Tibial artery (tissue), 4 donors: ENCODE measurements at regions not wholly inside any gene's neighbourhood (a gene's known extent, or its start where the extent isn't known, plus 50 kb on each side); places are given as distances from the start of the nearest gene placed in this dataset.

Experiments
- DNase-seq, 2 donors: peaks; one replicate each; pipeline ENCODE4 v3.0.0-alpha.2; 2019
- H3K27ac ChIP-seq, 2 donors: fragments of 200-600 bp; sonication (generic) in 1 of 2; 1 replicate in 1 of 2; 2 replicates in 1 of 2; pipeline ENCODE4 v1.5.1; 2018 to 2019; ENCODE audit warnings: mild to moderate bottlenecking in 1 of 2
- H3K27me3 ChIP-seq, 2 donors: fragments of 200-600 bp; sonication (generic) in 1 of 2; one replicate each; pipeline versions ENCODE4 v1.5.1 to v1.6.0; 2016 to 2019
- H3K36me3 ChIP-seq, 3 donors: fragments of 200-600 bp; sonication (generic) in 2 of 3; one replicate each; pipeline ENCODE4 v1.5.1; 2016 to 2019; ENCODE audit warnings: mild to moderate bottlenecking in 2 of 3
- H3K4me1 ChIP-seq, 4 donors: fragments of 200-600 bp; sonication (generic) in 2 of 4; 1 replicate in 3 of 4; 2 replicates in 1 of 4; pipeline ENCODE4 v1.5.1; 2016 to 2019
- H3K4me3 ChIP-seq, 2 donors: fragments of 200-600 bp; sonication (generic) in 1 of 2; 1 replicate in 1 of 2; 2 replicates in 1 of 2; pipeline ENCODE4 v1.5.1; 2018 to 2019; ENCODE audit warnings: mild to moderate bottlenecking in 2 of 2
- H3K9me3 ChIP-seq, 3 donors: fragments of 200-600 bp; sonication (generic) in 1 of 3; one replicate each; pipeline ENCODE4 v1.5.1; 2016 to 2019
- CTCF ChIP-seq, 2 experiments: fragments of 200-600 bp in 1 of 2; fragments of 450-650 bp in 1 of 2; IDR thresholded peaks; one replicate each; pipeline ENCODE4 v1.5.1; 2017 to 2019; ENCODE audit warnings: antibody characterized with exemption in 2 of 2, mild to moderate bottlenecking in 1 of 2, moderate library complexity in 1 of 2
- intact Hi-C: fragments of 100-400 bp; cut with DNase I; formaldehyde crosslinking; loops from one replicate; pipeline ENCODE4 v1.15.0; 2023; ENCODE audit warnings: low total_unique reads

GRCh38 chr21:17370263-17370662 is 142.6 kb upstream of the CXADR start:
- no peak for TF ChIP-seq CTCF (IDR thresholded peaks at IDR 0.05)
- Histone ChIP-seq H3K9me3 (no peaks in the 10 kb centered on the region), H3K27me3 (no peaks in the 10 kb centered on the region), H3K4me3 (no peak overlapping the region), H3K4me1 (no peaks in the 10 kb centered on the region), H3K36me3 (no peaks in the 10 kb centered on the region), H3K27ac (no peak overlapping the region)
- DNase-seq, result no peak
- intact Hi-C loops, result no loop called here

GRCh38 chr21:17370916-17371315 is 141.9 kb upstream of the CXADR start:
- DNase-seq, result no peak
- Histone ChIP-seq H3K4me3 (no peak overlapping the region), H3K27ac (no peak overlapping the region), H3K36me3 (no peaks in the 10 kb centered on the region), H3K4me1 (no peaks in the 10 kb centered on the region), H3K9me3 (no peaks in the 10 kb centered on the region), H3K27me3 (no peaks in the 10 kb centered on the region)
- intact Hi-C loops, result no loop called here
- no peak for TF ChIP-seq CTCF (IDR thresholded peaks at IDR 0.05)

- H3K36me3 ChIP-seq, result no peaks in the 10 kb centered on the region
- H3K9me3 ChIP-seq, result no peaks in the 10 kb centered on the region
- H3K4me1 ChIP-seq, result no peaks in the 10 kb centered on the region
- H3K27ac ChIP-seq, result no peak overlapping the region
- TF ChIP-seq CTCF (IDR thresholded peaks at IDR 0.05), result no peak
- no peak overlapping the region for H3K4me3 ChIP-seq
- DNase-seq, result no peak
- intact Hi-C loops, result no loop called here
- H3K27me3 ChIP-seq, result no peaks in the 10 kb centered on the region
Observed at GRCh38 chr21:17371450-17371849, 141.4 kb upstream of the CXADR start.

- Histone ChIP-seq H3K4me1 (no peaks in the 10 kb centered on the region), H3K36me3 (no peaks in the 10 kb centered on the region), H3K27ac (no peak overlapping the region), H3K27me3 (no peaks in the 10 kb centered on the region), H3K4me3 (no peak overlapping the region), H3K9me3 (no peaks in the 10 kb centered on the region)
- intact Hi-C loops, result no loop called here
- TF ChIP-seq CTCF (IDR thresholded peaks at IDR 0.05), result no peak
- no peak for DNase-seq
Observed at GRCh38 chr21:17372200-17372599, 140.6 kb upstream of the CXADR start.

GRCh38 chr21:17386498-17386897 is 126.3 kb upstream of the CXADR start:
- no peak overlapping the region for H3K4me3 ChIP-seq
- no peak for DNase-seq
- H3K36me3 ChIP-seq, result no peaks in the 10 kb centered on the region
- no peaks in the 10 kb centered on the region for H3K9me3 ChIP-seq
- no peaks in the 10 kb centered on the region for H3K4me1 ChIP-seq
- H3K27me3 ChIP-seq, result no peaks in the 10 kb centered on the region
- H3K27ac ChIP-seq, result no peak overlapping the region
- intact Hi-C loops, result no loop called here
- TF ChIP-seq CTCF (IDR thresholded peaks at IDR 0.05), result no peak

GRCh38 chr21:17387030-17387617 is 125.7 kb upstream of the CXADR start:
- Histone ChIP-seq H3K4me1 (no peaks in the 10 kb centered on the region), H3K9me3 (no peaks in the 10 kb centered on the region), H3K36me3 (no peaks in the 10 kb centered on the region), H3K4me3 (no peak overlapping the region), H3K27me3 (no peaks in the 10 kb centered on the region), H3K27ac (no peak overlapping the region)
- no peak for DNase-seq
- intact Hi-C loops, result no loop called here
- TF ChIP-seq CTCF (IDR thresholded peaks at IDR 0.05), result peak; percentile 78
